ENCODE measurements at regions not wholly inside any gene's neighbourhood (a gene's known extent, or its start where the extent isn't known, plus 50 kb on each side); places are given as distances from the start of the nearest gene placed in this dataset.

DNA sequence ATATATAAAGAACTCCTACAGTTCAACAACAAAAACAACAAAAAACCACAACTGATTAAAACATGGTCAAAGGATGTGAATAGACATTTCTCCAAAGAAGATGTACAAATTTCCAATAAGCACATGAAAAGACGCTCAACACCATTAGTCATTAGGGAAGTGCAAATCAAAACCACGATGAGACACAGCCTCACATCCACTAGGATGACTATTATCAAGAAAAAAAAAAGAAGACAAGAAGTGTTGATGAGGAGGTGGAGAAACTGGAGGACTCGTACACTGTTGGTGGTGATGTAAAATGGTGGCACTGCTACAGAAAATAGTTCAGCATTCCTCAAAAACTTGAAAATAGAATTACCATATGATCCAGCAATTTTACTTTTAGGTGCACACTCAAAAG, 61.0 kb upstream of the SOX1 start:
- no peak for DNase-seq

DNA sequence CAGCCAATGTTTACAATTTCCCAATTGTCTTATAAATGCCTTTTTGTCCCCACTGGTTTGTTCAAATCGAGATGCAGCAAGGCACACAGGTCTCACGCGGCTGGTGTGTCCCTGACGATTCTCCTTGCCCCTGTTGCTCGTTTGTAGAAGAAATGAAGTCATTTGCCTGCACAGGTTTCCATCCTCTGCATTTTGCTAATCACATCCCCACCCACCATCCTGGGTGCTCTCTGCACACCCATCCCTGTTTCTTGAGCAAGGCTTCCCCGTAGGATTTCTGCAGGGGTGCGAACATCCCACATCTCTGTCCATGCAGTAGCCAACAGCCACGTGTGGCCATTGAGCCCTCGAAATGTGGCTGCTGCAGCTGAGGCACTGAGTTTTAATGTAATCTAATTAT, 59.8 kb upstream of the SOX1 start:
- DNase-seq, result no peak

DNA sequence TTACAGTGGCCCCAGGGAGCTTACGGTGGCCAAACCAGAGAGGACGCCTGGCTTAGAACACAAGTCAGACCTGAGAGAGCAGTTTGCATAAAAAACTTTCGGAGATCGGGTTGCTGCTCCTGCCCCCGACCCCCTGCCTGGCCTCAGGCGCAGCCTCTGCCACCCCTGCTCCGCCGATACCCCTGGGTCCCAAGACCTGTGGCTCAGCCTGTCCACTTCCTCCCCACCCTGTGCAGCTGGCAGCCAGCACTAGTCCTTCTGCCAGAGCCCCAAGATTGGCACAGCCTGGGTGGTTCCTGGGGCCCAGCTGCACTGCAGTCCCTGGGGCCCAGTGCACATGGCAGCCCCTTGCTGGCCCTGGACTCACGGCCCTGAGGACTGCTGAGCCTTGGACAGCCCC, 56.2 kb upstream of the SOX1 start:
- no peak for DNase-seq

DNA sequence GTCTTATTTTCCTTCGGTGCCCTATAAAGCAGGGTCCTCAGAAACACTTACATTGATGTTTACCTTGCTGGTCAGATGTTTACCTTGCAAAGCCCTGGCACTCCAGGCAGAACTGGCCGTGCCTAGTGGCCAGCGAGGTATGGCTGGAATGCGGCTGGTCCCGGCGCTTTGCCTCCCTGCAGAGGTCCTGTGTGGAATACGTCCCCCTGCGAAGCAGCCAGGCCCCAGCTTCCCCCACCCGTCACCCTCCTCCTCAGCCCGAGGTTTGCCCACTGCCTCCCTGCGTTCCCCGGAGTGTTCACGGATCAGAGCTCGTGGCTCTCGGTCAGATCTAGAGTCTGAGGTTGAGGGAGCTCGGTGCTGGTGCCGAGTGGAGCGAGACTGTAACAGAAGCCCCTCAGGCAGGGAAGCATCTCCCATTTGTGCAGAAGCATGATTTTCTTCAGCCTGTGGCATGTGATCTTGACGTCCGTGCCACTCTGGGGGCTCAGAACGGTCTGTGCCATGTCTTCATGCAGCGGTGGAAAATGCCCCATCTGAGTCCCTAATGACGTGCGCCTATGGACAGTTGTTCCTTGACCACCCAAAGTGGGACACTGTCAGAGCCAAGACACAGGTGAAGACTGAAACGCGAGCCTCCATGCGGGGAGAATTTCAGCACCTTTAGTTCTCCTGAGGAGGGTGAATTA, 54.8 kb upstream of the SOX1 start:
- no peak for DNase-seq

DNA sequence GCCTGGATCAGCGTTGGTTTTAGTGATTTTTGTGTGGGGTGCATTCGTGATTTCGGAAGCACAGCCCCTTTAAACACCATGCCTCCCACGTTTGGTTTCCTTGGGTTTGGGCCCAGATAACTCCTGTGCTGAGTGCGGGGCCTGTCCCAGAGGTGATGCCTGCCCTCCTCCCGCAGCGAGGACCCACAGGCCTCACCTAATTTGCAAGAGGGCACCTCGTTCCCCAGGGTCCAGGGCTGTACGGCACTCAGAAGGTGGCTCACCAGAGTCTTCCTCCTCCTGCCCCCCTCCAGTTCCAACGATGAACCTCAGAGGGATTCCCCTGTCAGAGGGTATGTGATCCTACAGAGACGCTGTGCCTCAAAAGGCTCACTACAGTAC, 54.3 kb upstream of the SOX1 start:
- no peak for DNase-seq

DNA sequence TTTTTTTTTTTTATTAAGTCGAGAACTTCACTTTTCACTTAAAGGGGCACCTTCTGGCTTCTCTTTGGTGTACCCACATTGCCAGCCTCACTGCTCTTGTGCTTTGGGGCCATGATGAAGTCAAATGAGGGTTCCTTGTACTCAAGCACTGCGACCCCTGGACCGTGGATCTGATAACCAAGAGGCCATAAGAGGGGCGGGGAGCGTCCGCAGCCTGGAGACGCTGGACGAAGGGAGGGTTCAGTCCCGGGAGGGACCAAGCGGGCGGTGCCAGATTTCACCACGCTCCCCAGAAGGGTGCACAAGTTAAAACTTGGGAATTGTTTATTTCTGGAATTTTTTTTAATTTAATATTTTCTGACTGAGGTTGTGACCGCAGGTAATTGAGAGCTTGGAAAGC, 53.3 kb upstream of the SOX1 start:
- no peak for DNase-seq

DNA sequence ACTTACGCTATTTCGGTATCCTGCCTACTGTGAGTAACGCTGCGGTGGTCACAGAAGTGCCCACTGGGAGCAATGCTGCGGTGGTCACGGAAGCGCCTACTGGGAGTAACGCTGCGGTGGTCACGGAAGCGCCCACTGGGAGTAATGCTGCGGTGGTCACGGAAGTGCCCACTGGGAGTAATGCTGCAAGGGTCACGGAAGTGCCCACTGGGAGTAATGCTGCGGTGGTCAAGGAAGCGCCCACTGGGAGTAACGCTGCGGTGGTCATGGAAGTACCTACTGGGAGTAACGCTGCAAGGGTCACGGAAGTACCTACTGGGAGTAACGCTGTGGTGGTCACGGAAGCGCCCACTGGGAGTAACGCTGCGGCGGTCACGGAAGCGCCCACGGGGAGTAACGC, 52.1 kb upstream of the SOX1 start:
- no peak for DNase-seq
